Transverse colon (tissue), 4 donors: ENCODE measurements at regions not wholly inside any gene's neighbourhood (a gene's known extent, or its start where the extent isn't known, plus 50 kb on each side); places are given as distances from the start of the nearest gene placed in this dataset.

ENCODE experiments used
- DNase-seq: peaks from one replicate; pipeline ENCODE4 v3.0.0-alpha.2; 2019
- H3K27ac ChIP-seq, 4 donors: fragments of 200-600 bp; sonication (generic); 2 replicates each; pipeline ENCODE4 v1.5.1; 2016 to 2018; ENCODE audit warnings: inconsistent platforms in 4 of 4
- H3K27me3 ChIP-seq: fragments of 200-600 bp; sonication (generic); 2 replicates; pipeline ENCODE4 v1.5.1; 2017; ENCODE audit warnings: inconsistent platforms
- H3K36me3 ChIP-seq, 4 donors: fragments of 200-600 bp; sonication (generic); 2 replicates each; pipeline ENCODE4 v1.5.1; 2017 to 2019; ENCODE audit warnings: inconsistent platforms in 4 of 4
- H3K4me1 ChIP-seq, 4 donors: fragments of 200-600 bp; sonication (generic); 2 replicates each; pipeline ENCODE4 v1.5.1; 2017 to 2020; ENCODE audit warnings: inconsistent platforms in 4 of 4
- H3K4me3 ChIP-seq, 4 donors: fragments of 200-600 bp; sonication (generic); 1 replicate in 1 of 4; 2 replicates in 3 of 4; pipeline versions ENCODE4 v1.5.1 to v1.6.1; 2017 to 2019; ENCODE audit warnings: inconsistent platforms in 4 of 4
- H3K9me3 ChIP-seq, 2 donors: fragments of 200-600 bp; sonication (generic); 2 replicates each; pipeline ENCODE4 v1.5.1; 2017 to 2019; ENCODE audit warnings: inconsistent platforms in 2 of 2
- CTCF ChIP-seq, 5 experiments: fragments of 200-600 bp in 3 of 5; fragments of 450-650 bp in 2 of 5; sonication (generic) in 3 of 5; IDR thresholded peaks; 1 replicate in 2 of 5; 2 replicates in 3 of 5; pipeline ENCODE4 v1.5.1; 2016 to 2017; ENCODE audit warnings: antibody characterized with exemption in 5 of 5, inconsistent platforms in 3 of 5, mild to moderate bottlenecking in 2 of 5, moderate library complexity in 1 of 5
- EP300 ChIP-seq: sonication (generic); formaldehyde crosslinking; IDR thresholded peaks from one replicate; pipeline ENCODE4 v1.6.1; 2017; ENCODE audit warnings: antibody characterized with exemption, low read depth
- POLR2A ChIP-seq: fragments of 450-650 bp; IDR thresholded peaks from one replicate; pipeline ENCODE4 v1.6.1; 2016; ENCODE audit warnings: antibody characterized with exemption, mild to moderate bottlenecking, moderate library complexity
- POLR2AphosphoS5 ChIP-seq, 3 donors: sonication (generic); formaldehyde crosslinking; IDR thresholded peaks; one replicate each; pipeline ENCODE4 v1.6.1; 2016; ENCODE audit warnings: antibody characterized with exemption in 3 of 3
- WGBS, 2 donors: methylation state at CpG; one replicate each; pipeline ENCODE4 v1.1.5; 2018; ENCODE audit warnings: low coverage in 1 of 2; 5-methylcytosine and 5-hydroxymethylcytosine counted together
- in situ Hi-C, 4 donors: fragments of 200-750 bp; cut with MboI; loops; one replicate each; pipeline versions ENCODE4 v1.15.0 to v1.15.1; 2017; ENCODE audit warnings: low sequenced_read_pairs in 3 of 4, low pct_ligation_motif_present in 1 of 4, low pct_unique_long_range_greater_than_20kb in 1 of 4
- intact Hi-C: fragments of 100-400 bp; cut with DNase I; formaldehyde crosslinking; loops from one replicate; pipeline ENCODE4 v1.15.1; 2023; ENCODE audit warnings: low total_unique reads

GRCh38 chr3:170701696-170702678 lies 116.1 kb upstream of the SLC7A14 start:
- H3K27me3 ChIP-seq, result no peaks in the 10 kb centered on the region
- H3K27ac ChIP-seq, result no peak overlapping the region
- H3K4me3 ChIP-seq, result no peak overlapping the region
- WGBS, 2 donors, result 78 to 79% methylated on average over 4 of the region's 4 CpGs
- H3K9me3 ChIP-seq, result no peaks in the 10 kb centered on the region
- no peak for DNase-seq
- in situ Hi-C loops, result no loop called here
- no peak for TF ChIP-seq POLR2AphosphoS5 (IDR thresholded peaks at IDR 0.05)
- TF ChIP-seq CTCF (IDR thresholded peaks at IDR 0.05), result no peak
- no peak for TF ChIP-seq POLR2A
- TF ChIP-seq EP300, result no peak
- intact Hi-C loops, result no loop called here
- no peaks in the 10 kb centered on the region for H3K4me1 ChIP-seq
- no peaks in the 10 kb centered on the region for H3K36me3 ChIP-seq

- in situ Hi-C loops, result no loop called here
- WGBS, 2 donors, result 92 to 94% methylated on average over 1 of the region's 1 CpG
Measured at GRCh38 chr3:170700054-170700404, 114.2 kb upstream of the SLC7A14 start.

GRCh38 chr3:170699158-170700053 lies 113.5 kb upstream of the SLC7A14 start:
- DNase-seq, result no peak
- Histone ChIP-seq H3K4me1 (no peaks in the 10 kb centered on the region), H3K27me3 (no peaks in the 10 kb centered on the region), H3K36me3 (no peaks in the 10 kb centered on the region), H3K27ac (no peak overlapping the region), H3K4me3 (no peak overlapping the region), H3K9me3 (no peaks in the 10 kb centered on the region)
- in situ Hi-C loops (loop anchor here in 3 of 4 donors (10.0 to 25.0 kb wide), 3 partner anchors 285 to 387 kb away; partner anchors contain the start of gene CLDN11 (in 2 of the 3)), intact Hi-C loops (no loop called here)
- TF ChIP-seq CTCF (IDR thresholded peaks at IDR 0.05) (no peak), EP300 (no peak), POLR2A (no peak), POLR2AphosphoS5 (IDR thresholded peaks at IDR 0.05) (no peak)
- WGBS, 2 donors, result 73 to 83% methylated on average over 5 to 8 of the region's 8 CpGs

More at GRCh38 chr3:170700054-170700404, 114.2 kb upstream of the SLC7A14 start:
- no peaks in the 10 kb centered on the region for H3K27me3 ChIP-seq
- H3K4me1 ChIP-seq, result no peaks in the 10 kb centered on the region
- H3K36me3 ChIP-seq, result no peaks in the 10 kb centered on the region
- no peak overlapping the region for H3K4me3 ChIP-seq
- no peaks in the 10 kb centered on the region for H3K9me3 ChIP-seq
- H3K27ac ChIP-seq, result no peak overlapping the region
- TF ChIP-seq CTCF (IDR thresholded peaks at IDR 0.05) (no peak), EP300 (no peak), POLR2AphosphoS5 (IDR thresholded peaks at IDR 0.05) (no peak), POLR2A (no peak)
- DNase-seq, result no peak
- intact Hi-C loops, result no loop called here

GRCh38 chr3:170697908-170698307 lies 112.0 kb upstream of the SLC7A14 start:
- H3K36me3 ChIP-seq, result no peaks in the 10 kb centered on the region
- in situ Hi-C loops (loop anchor here in 3 of 4 donors (10.0 to 25.0 kb wide), 3 partner anchors 283 to 386 kb away; partner anchors contain the start of gene CLDN11 (in 2 of the 3)), intact Hi-C loops (no loop called here)
- H3K9me3 ChIP-seq, result no peaks in the 10 kb centered on the region
- H3K27me3 ChIP-seq, result no peaks in the 10 kb centered on the region
- TF ChIP-seq POLR2A (no peak), EP300 (no peak), CTCF (IDR thresholded peaks at IDR 0.05) (no peak), POLR2AphosphoS5 (IDR thresholded peaks at IDR 0.05) (no peak)
- no peaks in the 10 kb centered on the region for H3K4me1 ChIP-seq
- no peak overlapping the region for H3K4me3 ChIP-seq
- WGBS, 2 donors, result 55 to 70% methylated on average over 3 of the region's 3 CpGs
- H3K27ac ChIP-seq, result no peak overlapping the region
- no peak for DNase-seq
